ENCODE measurements at regions not wholly inside any gene's neighbourhood (a gene's known extent, or its start where the extent isn't known, plus 50 kb on each side); places are given as distances from the start of the nearest gene placed in this dataset.

GRCh38 chr6:113142671-113143174, 714.4 kb upstream of the MARCKS start:
- no peak for DNase-seq (ENCODE audit: low read depth in 2 of 2)

DNA sequence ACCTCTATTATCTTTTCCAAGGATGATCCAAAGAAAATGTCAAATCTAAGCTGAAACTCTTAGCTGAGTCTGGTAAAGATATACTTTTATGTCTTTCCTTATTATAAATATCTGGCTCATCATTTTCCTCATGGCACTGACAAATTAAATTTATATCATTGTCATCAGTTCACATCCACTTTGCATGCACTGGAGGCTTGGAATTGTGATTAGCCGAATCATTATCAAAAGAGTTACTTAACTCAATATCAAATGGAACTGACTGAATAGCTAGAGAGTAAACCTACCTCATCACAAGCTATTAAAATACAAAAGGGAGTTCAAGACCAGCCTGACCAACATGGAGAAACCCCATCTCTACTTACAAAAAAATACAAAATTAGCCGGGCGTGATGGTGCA, 713.9 kb upstream of the MARCKS start:
- DNase-seq (ENCODE audit: low read depth in 2 of 2): no peak

DNA sequence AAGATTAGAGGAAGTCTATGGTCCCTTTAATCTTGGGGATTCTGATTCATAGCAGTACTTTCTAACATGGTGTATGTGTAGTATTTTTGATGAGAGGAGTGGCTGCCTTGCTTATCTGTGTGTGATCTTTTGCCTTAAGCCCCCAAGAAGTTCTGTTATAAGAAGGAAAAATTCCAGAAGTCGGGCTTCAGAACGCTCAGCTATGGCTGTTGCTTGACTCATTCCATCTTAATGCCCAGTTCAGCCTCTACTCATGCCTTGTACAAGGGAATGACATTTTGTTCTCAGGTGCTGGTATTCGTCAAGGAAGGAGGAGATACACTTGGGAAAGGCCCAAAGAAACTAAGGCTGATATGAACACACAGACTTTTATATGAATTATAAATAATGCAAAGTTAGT, 713.0 kb upstream of the MARCKS start:
- DNase-seq (ENCODE audit: low read depth in 2 of 2): no peak

DNA sequence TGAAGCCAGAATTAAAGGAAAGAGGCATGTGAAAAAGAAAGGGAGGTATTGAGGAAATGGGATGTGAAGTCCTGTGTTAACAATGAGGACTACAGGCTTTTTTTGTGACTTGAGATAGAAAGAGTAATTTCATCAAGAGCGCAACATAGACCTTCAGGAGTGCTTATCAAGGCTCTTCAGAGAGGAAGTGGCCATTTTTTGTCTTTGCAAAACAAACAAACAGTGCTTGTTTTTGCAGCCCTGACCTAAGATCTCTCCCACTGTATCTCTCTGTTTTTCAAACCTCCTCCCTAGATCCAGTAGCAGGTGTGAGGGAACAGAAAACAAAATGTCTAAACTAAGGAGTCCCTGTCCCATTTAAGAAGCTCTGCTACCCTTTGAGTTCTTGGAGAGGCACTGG, 710.3 kb upstream of the MARCKS start:
- no peak for DNase-seq (ENCODE audit: low read depth in 2 of 2)

DNA sequence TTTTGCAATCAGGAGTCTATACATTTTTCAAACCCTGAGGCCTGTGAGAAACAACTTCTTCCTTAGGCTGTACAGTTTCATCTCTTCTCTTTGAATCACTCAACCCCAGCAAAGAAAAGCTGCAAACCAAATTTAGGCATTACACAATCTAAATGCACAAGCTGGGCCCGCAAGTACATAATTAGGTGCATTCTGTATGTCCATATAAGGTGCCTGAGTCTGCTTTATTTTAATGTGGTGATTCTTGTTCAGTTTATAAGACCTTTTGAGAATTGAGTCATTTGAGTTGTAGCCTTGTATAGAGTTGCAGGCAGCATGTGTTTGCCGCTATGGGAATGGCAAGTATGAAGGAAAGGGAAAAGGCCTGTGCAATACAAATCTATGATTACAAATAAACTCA, 709.6 kb upstream of the MARCKS start:
- no peak for DNase-seq (ENCODE audit: low read depth in 2 of 2)

DNA sequence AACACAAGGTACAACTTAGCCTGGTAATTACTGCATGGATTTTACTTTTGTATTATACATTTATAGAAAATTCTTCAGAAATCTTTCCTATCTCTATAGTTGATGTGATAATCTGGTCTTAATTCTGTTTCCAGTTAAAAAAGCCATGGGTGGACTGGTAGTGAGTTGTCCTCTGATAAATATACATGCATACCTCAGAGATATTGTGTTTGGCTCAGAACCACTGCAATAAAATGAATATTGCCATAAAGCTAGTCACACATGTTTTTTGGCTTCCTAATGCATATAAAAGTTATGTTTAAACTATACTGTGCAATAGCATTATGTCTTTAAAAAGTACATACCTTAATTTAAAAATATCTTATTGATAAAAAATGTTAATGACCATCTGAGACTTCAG, 708.6 kb upstream of the MARCKS start:
- DNase-seq (ENCODE audit: low read depth in 2 of 2): no peak

DNA sequence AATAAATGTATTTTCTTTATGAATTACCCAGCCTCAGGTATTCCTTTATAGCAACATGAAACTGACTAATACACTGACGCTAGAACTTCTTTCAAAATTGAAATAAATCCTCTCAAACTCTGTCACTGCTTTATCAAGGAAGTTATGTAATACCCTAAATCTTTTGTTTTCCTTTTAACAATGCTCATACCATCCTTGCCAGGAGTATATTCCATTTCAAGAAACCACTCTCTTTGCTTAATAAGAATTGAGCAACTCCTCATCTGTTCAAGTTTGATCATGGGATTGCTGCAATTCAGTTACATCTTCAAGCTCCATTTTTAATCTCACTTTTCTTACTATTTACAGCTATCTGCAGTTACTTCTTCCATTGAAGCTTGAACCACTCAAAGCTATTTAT, 707.6 kb upstream of the MARCKS start:
- no peak for DNase-seq (ENCODE audit: low read depth in 2 of 2)

DNA sequence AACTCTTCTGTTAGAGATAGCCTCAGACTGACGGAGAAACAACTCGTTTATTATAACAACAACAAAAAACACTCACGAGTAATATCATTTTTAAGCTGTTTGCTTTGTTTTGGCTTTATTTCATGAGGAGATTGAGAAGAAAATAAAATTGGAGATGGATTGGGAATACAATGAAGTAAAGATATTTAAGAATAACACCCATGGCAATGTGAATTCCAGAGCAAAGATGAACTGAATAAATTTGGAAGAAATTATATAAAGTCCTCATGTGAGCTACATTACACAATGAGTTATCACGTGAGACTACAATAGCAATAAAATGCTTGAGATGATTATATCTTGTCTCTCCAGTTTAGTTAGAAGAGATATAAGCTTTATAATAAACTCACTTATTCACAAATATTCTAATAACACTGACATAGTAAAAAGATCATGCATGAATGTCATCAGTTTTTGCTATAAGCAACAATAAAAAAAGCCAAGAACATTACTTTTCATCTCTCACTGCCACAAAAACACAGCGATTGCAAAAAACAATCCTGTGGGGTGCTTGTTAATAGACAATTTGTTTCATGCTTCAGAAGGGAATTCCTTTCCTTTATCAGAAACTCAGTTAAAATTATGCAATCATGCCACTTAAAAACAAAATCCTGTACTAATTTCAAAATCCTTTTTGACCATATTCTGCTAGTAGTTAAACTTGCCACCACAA, 696.7 kb upstream of the MARCKS start:
- no peak for DNase-seq (ENCODE audit: low read depth in 2 of 2)

GRCh38 chr6:113161018-113161315, 696.2 kb upstream of the MARCKS start:
- DNase-seq (ENCODE audit: low read depth in 2 of 2): no peak

- DNase-seq (ENCODE audit: low read depth in 2 of 2): no peak
Observed at GRCh38 chr6:113162739-113163138, 694.4 kb upstream of the MARCKS start.

DNA sequence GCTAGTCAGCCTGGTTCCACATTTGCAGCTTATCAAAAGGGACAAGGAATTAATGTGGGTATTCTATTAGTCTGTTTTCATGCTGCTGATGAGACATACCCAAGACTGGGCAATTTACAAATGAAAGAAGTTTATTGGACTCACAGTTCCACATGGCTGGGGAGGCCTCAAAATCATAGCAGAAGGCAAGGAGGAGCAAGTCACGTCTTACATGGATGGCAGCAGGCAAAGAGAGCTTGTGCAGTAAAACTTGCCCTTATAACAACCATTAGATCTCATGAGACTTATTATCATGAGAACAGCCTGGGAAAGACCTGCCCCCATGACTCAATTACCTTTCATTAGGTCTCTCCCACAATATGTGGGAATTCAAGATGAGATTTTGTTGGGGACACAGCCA, 689.1 kb upstream of the MARCKS start:
- DNase-seq (ENCODE audit: low read depth in 2 of 2): no peak

DNA sequence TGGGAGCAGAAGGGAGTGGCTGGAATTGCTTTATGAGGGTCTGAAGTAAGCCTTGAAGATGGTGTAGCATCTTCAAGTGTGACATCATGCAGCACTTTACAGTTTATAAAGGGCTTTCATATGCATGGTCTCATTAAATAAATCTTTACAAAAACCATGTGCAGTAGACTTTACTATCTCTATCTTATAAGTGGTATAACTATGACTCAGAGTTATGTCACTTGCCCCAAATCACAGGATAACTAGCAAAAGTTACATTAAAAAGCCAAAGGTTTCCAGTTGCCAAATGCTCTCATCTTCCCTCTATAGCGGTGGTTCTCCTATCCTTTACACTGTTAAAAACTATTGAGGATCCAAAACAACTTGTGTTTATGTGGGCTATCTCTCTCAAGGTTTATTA, 687.7 kb upstream of the MARCKS start:
- no peak for DNase-seq (ENCODE audit: low read depth in 2 of 2)

GRCh38 chr6:113170454-113170853, 686.7 kb upstream of the MARCKS start:
- DNase-seq (ENCODE audit: low read depth in 2 of 2): no peak

- DNase-seq (ENCODE audit: low read depth in 2 of 2): no peak
Observed at GRCh38 chr6:113171882-113172281, 685.3 kb upstream of the MARCKS start.

DNA sequence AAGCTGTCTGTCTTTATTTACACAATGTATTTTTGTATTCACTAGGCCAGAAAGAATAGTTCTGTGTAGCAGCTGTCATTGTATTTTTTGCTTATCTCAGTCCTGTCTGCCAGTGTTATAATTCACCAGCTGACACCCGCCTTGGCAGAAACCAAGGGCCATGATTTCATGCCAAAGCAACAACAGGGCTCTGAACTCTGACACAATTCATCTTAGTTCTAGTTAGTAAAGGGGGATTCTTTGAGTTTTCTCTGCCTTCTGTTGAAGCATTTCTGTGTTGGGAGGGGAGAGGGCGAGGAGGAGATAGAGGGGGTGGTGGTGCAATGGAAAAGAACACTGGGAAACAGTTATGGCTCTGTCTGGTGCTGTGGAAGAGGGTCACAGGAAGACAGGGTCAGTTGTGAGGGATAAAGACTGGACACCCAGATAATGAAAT, 684.6 kb upstream of the MARCKS start:
- DNase-seq (ENCODE audit: low read depth in 2 of 2): no peak

DNA sequence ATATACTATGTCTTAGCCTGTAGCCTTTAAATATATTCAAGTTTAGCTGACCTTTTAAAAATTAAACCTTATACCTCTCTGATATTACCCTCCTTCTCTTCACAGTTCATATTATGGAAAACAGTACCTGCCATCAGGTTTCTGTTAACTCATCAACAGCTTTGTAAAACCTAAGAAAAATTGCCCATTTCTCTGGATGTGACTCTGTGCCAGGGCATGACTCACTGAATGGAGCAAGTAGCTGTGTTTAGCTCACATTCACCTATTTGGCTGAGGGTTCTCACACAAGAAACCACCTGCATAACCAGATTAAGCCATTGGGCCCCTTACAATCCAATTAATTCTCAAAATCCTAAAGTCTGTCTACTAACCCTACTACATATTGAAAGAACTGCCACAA, 678.8 kb upstream of the MARCKS start:
- no peak for DNase-seq (ENCODE audit: low read depth in 2 of 2)

GRCh38 chr6:113181164-113181563, 676.0 kb upstream of the MARCKS start:
- no peak for DNase-seq (ENCODE audit: low read depth in 2 of 2)

DNA sequence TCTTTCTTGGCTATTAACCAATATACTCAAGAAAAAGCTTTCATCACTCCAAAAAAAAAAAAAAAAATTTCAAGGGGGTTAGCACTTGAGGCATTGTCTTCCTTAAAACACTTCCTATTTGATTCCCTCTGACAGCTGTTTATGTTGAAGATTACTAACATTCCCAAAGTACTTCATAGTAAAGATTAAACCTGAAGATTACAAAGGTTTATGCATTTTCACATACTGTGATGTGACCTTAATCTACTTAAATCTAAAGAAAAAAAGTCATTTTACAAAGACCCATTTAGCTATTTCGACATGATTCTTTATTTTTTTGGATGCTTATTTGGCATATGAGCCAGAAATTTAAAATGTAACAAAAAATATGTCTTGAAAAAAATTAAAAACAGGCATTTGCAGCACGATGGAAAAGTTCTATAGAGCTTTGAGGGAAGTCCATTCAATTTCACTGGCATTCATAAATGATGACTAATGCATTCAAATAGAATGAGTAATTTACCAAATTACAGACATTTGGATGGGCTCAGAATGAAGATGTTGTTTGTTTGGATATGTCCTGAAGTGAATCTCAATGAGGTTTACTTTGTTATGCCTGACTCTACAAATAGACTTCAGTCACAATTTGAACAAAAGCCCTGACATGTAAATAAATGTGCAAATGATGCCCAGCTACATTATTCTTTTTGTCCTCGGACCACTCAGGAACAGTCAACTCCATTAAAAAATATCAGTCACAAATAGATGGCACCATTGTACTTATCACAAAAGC, 674.6 kb upstream of the MARCKS start:
- no peak for DNase-seq (ENCODE audit: low read depth in 2 of 2)

DNA sequence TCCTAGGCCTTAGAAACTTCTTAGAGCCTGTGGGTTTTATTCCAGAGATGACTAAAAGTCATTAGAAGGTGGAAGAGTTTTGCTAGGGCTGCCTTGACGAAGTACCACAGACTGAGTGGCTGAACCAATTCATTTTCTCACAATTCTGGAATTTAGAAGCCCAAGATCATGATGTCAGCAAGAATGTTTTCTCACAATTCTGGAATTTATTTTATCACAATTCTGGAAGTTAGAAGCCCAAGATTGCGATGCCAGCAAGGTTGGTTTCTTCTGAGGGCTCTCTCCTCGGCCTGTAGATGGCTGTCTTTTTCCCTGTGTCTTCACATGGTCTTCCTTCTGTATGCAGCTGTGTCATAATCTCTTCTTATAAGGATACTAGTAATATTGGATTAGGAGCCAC, 672.9 kb upstream of the MARCKS start:
- no peak for DNase-seq (ENCODE audit: low read depth in 2 of 2)

DNA sequence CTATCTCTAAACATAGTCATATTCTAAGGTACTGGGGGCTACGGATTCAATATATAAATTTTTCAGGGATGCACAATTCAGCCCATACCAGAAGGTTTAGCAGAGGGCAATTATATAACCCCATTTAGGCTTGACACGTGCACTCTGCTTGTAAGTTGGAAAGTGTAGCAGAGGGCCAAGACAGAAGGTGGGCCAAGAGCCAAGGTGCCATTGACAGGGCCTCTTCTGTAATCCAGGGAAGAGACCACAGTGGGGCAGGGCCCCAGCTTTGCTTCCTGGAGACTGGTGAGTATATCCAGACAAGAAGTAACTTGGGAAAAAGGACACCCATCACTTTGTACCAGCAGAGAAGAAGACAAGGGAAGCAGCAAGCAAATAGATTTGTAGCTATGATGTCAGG, 672.4 kb upstream of the MARCKS start:
- DNase-seq (ENCODE audit: low read depth in 2 of 2): no peak

- DNase-seq (ENCODE audit: low read depth in 2 of 2): no peak
Observed at GRCh38 chr6:113185299-113185698, 671.8 kb upstream of the MARCKS start.

- DNase-seq (ENCODE audit: low read depth in 2 of 2): no peak
Observed at GRCh38 chr6:113187661-113188060, 669.5 kb upstream of the MARCKS start.

- no peak for DNase-seq (ENCODE audit: low read depth in 2 of 2)
Observed at GRCh38 chr6:113188962-113189361, 668.2 kb upstream of the MARCKS start.

GRCh38 chr6:113190170-113190569, 667.0 kb upstream of the MARCKS start:
- DNase-seq (ENCODE audit: low read depth in 2 of 2): no peak

Measured in stimulated activated CD8-positive, alpha-beta memory T cell treated with anti-CD3 and anti-CD28 coated beads, Interleukin-7, amount 100 ng/mL, for 4 hours (primary cell).